Stomach (tissue), 4 donors: ENCODE measurements at regions not wholly inside any gene's neighbourhood (a gene's known extent, or its start where the extent isn't known, plus 50 kb on each side); places are given as distances from the start of the nearest gene placed in this dataset.

Experiments used
- CTCF ChIP-seq, 7 experiments: fragments of 450-650 bp in 4 of 7; fragments of 200-600 bp in 3 of 7; sonication (generic) in 3 of 7; IDR thresholded peaks; one replicate each; pipeline ENCODE4 v1.5.1; 2016 to 2019; ENCODE audit warnings: antibody characterized with exemption in 7 of 7, control low read depth in 2 of 7, mild to moderate bottlenecking in 1 of 7
- POLR2A ChIP-seq, 4 donors: fragments of 450-650 bp; IDR thresholded peaks; one replicate each; pipeline ENCODE4 v1.6.1; 2016; ENCODE audit warnings: antibody characterized with exemption in 4 of 4, control low read depth in 2 of 4, mild to moderate bottlenecking in 1 of 4, moderate library complexity in 1 of 4

DNA sequence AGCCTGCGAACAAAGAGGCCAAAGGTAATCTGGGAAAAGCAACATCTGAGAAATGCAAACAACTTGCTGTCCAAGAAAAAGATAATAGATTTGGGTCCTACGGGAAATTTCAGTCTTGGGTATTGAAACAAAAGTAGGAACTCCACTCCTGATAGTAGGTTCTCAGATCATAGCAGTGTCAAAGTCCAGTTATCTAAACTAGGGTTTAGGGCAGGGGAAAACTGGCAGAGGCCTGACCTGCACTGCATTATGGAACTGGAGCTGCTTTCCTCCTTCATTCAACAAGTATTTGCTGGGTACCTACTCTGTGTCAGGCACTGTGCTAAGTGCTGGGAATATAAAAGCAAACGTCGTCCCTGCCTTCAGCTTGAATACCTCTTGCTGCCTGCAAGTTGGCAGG lies 60.7 kb upstream of the NGF start:
- TF ChIP-seq CTCF (IDR thresholded peaks at IDR 0.05) = no peak
- no peak for TF ChIP-seq POLR2A (IDR thresholded peaks at IDR 0.05)
